Suppressor macrophage (primary cell): ENCODE measurements at regions not wholly inside any gene's neighbourhood (a gene's known extent, or its start where the extent isn't known, plus 50 kb on each side); places are given as distances from the start of the nearest gene placed in this dataset.

Experiments
- DNase-seq, 4 experiments: peaks; one replicate each; pipeline ENCODE4 v3.0.0-alpha.2; 2020 to 2022

DNA sequence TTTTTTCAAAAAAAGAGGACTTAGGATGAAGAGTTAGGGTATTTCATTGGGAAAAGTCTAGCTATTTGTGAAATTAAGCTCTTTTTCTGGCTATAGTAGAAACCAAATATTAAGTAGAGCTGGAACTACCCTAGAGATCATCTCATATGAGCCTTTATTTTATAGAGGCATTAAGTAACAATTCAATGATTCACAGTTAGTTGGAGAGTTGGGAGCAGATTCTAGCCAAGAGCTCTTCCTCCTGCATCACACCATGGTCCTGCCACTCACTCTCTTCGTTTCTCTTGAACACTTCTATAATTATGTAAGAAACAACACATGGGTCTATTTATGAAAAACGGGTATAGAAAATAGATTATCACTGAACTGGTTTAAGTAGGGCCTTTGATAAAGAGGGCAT lies 76.1 kb upstream of the ANK3 start:
- DNase-seq, result no peak

DNA sequence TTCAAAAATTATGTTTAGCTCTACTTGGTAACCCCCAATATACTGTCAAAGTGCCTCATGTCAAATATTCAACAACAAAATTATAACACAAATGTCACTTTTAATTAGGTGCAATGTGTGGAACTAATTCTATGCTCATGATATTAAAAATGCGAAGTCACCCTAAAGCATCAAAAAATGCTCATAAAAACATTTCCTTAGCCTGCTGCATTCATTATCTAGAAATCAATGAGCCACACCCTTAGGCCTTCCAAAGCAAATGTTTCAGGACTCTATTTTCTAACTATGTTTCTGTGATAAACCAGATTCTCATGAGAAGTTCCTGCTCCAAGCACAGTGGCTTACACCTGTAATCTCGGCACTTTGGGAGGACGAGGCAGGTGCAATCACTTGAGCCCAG lies 75.0 kb upstream of the ANK3 start:
- DNase-seq, result no peak

DNA sequence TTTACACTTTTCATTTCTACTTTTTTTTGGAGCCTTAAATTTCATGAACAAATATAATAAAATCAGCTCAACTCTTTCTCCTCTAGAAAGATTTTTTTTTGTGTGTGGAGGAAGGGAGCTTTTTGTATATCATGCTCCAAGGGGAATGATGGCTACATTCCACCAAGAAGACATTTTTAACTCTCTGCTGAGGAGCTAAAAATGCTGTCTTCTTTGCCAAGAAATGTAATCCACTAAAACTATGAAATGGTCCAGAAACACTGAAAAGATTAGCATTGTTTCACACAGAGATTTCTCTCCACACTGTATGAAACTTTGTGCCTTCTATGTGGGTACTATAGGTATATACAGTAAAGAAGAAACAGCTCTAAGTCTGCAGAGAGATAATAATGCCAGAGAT lies 74.1 kb upstream of the ANK3 start:
- DNase-seq, result no peak

DNA sequence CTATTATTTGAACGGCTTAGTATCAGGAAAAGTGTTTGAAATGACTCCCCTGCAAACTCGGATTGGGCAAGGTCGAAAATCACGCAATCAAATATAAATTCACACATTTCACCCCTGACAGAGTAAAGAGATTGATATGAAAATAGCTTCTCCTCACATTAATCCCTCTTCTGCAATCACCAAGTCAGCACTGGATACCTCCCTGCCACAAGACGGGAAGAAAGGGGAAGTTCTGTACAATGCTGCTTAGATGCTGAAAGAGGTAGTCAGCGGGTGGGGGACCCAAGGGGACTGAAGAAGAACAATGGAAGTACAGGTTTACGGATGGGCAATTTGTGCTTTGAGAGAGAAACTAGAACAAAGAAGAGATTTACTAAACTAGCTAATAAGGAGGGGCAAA lies 72.0 kb upstream of the ANK3 start:
- peak; percentile 38 to 71 (median 64) for DNase-seq

DNA sequence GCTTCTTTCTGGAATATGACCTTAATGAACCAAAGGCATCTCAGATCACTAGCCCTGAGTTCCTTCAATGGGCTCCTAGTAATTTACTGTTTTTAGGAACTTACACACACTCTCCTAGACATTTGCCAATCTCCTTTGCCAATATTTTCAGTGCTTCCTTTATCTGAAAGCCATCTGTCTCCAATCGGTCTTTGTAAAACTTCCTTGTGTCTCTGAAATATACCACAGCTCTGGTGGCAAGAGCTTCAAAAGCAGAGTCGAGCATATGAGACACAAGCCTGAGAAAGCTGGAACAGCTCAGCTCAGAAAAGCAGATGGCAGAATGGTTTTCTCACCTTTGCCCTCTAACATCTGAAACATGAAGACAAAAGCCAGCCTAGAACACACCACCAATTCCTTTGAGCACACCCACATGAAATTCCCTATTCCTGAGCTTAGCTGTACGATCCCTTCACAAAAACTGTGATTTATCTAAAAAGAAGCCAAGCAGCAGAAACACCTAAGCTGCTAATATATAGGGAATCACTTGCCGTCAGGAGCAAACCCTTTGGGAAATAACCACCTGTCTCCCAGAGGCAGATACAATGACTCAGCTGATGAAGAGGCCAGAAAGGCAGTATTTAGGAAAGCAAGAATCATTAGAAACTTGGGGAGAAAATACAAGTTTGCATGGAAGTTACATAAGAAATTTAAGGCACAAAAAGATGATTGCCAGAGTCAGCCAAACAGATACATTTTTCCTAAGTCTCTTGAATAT lies 70.2 kb upstream of the ANK3 start:
- peak in 2 of 4 experiments; percentile 7 to 11 for DNase-seq

DNA sequence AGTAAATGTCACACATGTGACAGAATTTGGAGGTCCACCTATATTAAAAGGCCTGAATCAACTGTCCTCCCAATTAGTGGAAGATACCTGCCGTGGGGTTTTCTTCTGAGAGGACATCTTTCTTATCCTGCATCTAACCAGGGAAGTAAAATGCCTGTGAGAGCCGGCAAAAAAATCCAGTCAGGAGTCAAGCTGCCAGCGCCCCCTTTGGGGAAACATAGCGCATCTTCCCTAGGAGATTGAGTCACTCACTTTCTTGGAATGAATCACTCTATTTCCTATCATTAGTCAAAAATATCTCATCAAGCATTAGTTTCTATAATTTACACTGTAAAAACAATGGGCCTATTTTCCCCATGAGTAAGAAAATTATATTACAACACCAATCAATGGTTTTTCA lies 66.4 kb upstream of the ANK3 start:
- DNase-seq, result no peak

DNA sequence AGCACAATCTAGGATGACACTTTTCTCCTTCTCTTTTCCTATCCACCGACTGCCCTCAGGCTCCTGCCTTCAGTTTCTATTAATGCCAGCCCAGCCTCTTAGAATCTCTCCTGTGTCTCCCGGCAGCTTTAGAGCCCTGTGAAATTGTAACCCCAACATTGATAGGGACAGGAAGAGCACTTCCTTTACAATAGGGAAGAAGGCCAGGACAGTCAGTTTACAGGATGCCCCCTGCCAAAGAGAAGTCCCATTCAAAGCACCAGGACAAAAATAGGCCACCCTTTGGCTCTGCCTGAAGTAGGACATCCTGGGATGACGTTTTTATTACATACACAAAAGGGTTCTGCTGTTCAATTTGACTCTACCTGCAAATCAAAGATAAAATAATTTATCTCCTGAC lies 64.7 kb upstream of the ANK3 start:
- DNase-seq, result no peak

DNA sequence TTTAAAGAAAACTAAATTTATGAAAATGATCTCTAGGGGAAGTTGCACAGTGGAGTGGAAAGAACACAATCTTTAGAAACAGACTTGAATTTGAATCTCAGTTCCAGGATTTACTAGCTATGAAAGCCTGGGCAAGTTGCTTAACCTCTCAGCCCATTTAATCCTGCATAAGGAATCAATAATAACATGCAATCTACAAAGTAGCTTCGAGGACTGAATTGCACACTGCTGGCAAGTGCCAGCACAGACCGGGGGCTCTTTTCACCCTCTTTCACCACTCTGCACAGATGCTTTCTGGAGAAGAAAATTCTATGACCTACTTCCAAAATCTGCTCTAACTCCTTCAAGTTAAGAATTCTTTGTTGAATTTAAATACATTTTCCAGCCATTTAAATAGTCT lies 63.4 kb upstream of the ANK3 start:
- DNase-seq, result no peak

DNA sequence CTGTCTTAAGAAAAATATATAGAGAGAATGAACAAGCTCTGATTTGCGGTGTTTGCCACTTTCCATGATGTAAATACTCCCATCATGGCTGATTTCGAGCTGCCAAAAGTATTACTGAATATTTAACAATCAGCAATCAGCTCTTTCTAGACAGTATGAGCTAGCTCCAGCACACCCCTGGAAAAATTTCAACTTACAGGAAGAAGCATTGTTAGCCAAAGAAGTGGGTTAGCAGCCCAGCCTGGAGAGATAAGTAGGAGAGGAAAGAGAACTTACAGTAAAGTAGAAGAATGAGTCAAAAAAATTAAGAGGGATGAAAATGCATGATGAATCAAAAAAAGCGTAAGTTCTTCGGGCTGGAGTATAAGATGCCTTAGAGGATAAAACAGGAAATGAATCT lies 60.6 kb upstream of the ANK3 start:
- DNase-seq, result no peak

DNA sequence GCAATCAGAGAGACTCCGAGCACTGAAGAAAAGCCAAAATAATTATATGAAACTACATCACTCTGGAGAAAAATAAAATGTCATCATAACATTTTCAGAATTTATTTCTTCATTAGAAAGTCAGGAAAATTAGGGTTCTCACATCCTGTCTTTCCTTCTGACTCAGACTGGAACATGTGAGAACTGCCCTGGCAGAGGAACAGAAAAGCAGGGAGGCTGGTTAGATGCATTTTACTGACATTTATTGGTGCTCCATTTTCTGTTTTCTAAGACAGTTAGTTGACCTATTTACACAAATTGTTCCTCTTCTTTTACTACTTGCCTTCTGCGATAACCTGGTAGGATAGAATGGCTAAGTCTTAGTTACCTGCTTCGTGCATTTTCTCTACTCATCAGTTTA lies 58.6 kb upstream of the ANK3 start:
- no peak for DNase-seq

DNA sequence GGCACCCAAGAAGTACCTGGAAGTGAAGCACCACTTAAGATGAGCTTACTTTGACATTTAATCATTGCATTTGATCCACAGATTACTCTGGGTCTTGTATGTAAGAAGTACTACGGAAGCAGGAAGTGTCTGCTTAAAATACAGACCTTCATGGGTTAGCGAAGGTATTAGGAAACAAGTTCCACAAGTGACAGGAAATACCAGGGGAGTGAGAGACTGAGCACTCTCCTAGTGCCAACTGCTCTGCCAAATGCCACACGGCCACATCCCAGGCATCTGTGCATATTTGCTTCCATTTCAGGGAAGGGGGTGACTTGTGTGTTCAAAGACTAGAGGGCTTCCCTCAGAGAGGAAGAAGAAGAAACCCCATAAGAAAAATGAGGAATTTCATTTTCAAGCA lies 57.2 kb upstream of the ANK3 start:
- peak in 3 of 4 experiments; percentile 31 to 47 (median 44) for DNase-seq

DNA sequence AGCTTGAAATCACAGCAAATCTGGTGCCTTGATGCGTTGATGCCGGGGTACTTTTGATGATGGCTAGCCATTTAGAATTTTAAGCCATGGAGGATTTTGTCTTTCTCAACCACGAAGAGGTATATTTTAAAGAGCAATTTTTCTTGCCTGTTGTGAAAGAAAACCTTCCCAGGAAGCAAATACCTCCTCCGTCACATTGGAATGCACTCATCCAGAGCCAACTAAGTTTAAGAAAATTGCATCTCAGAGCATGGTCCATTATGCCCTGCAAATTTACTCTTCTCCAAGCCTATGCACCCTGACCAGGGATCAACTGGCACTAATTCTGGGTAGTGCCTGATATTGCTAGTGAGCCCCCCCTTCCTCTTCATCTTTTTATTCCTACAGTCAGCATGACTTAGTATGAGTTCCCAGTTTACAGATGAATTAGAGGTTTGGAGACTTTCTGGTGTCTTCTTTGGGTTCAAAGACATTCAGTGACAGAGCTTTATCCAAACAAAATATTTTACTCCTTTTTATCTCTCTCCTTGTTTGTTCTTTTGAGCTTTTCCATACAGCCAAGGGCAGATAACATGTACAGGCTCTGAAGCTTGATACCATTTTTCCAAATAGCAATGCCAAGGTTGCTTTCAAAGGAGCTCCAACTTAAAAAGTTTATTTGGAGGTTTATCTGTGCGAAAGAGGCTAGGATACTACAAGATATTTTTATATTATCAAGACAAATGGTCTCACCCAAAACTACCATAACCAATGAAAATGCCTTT lies 56.6 kb upstream of the ANK3 start:
- DNase-seq, result no peak

DNA sequence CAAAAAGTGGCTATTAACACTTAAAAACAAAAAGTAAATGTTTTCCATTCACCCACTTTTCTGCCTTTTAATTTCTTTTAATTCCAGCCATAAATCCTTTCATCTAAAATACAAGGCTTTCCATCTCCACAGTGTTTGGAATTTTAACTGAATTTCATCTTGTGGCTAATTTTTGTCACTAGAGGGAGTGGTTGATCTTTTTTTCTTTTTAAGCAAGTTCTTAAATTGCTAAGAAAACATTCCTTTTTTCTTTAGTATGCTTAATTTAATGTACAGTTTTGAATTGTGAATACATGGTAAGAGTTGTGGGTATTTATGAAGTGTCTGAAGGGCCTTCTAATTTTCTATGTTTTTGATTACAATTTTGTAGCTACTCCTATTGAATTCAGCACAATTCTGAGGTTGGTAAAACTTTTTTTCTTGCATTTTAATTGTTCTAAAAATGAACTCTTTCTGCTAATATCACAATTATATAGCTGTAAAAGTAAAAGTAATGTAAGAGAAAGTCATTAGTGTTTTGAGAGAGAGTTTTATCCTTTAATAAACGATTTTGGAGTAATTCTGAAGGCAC lies 54.9 kb upstream of the ANK3 start:
- DNase-seq, result peak in 2 of 4 experiments; percentile 38 to 62

DNA sequence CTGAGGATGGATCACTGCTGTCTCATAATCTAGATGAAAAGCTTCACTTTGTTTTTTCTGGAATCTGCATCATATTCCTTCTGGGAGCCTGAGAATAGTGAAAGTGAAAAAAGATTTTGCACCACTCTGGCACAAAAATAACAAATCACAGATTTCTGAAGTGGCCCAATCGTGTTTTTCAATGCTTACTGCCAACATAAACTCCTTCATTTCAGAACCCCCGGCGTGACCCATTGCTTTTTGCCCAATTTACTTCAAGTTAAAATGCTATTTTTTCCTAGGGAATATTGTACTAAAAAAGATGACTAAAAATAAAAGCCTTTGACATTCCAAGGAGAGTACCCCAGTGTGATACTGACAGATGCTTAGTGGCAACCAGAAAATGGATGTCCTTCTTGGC lies 53.7 kb upstream of the ANK3 start:
- DNase-seq, result no peak

DNA sequence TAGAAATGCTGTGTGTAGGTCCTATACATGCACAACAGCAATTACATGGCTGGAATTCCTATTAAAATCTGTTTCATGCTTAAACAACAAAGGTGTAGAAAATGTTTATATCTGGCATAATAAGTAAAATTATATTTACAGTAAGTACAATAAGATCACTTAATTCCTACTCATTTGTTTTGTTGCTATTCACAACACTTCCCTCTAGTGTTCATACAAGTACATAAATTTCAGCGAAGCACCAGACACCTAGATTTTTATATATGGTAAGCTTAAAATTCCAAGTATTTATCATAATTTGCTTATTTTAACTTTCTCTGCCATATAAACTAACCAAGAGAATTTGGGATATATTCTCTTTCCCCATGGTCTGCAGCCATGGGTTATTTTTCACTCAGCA lies 51.8 kb upstream of the ANK3 start:
- DNase-seq, result peak in 2 of 4 experiments; percentile 14 to 31

DNA sequence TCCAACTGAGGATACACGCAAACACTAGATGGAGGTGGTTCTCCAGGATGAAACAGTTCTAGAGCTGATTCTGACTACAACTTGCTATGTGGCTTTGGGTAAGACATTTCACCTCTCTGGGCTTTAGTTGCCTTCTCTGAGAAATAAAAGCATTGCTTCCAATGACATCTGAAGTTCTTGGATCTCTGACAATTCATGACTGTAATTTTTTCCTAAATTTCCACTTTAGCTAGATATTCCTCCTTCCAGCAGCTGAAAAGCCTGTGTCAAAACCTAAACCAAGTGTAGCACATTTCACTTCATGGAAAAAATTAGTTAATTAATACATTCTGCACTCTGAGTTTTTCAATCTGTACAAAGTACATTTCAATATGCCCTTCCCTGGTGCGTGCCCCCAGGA lies 50.0 kb upstream of the ANK3 start:
- DNase-seq, result no peak
